ENCODE measurements at regions not wholly inside any gene's neighbourhood (a gene's known extent, or its start where the extent isn't known, plus 50 kb on each side); places are given as distances from the start of the nearest gene placed in this dataset.

GRCh38 chr4:28179126-28179525 is 1318.5 kb downstream of the STIM2 start:
- DNase-seq, result no peak
- CTCF ChIA-PET, result no interaction called here

GRCh38 chr4:28209371-28209924 is 1348.8 kb downstream of the STIM2 start:
- no peak for TF ChIP-seq RXRA (IDR thresholded peaks at IDR 0.05; ENCODE audit: borderline replicate concordance, low read depth)
- TF ChIP-seq TEAD4 (IDR thresholded peaks at IDR 0.05; ENCODE audit: borderline replicate concordance, insufficient read depth), result no peak
- no peak for TF ChIP-seq TCF12 (IDR thresholded peaks at IDR 0.05)
- no peak for TF ChIP-seq FOSL2 (IDR thresholded peaks at IDR 0.05; ENCODE audit: borderline replicate concordance, low read depth)
- TF ChIP-seq, protein P1, sequence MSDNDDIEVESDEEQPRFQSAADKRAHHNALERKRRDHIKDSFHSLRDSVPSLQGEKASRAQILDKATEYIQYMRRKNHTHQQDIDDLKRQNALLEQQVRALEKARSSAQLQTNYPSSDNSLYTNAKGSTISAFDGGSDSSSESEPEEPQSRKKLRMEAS (IDR thresholded peaks at IDR 0.05; ENCODE audit: low read depth), result no peak
- no peaks in the 10 kb centered on the region for H3K9me3 ChIP-seq
- H3K27ac ChIP-seq (ENCODE audit: low read depth in 2 of 2, low read length in 1 of 2), result no peak overlapping the region
- H4K20me1 ChIP-seq (ENCODE audit: insufficient read depth), result no peaks in the 10 kb centered on the region
- H3K9ac ChIP-seq, result no peak overlapping the region
- no peaks in the 10 kb centered on the region for H3K79me2 ChIP-seq (ENCODE audit: insufficient read depth)
- ChIA-PET CTCF (no interaction called here), POLR2A (no interaction called here)
- no peak overlapping the region for H2AFZ ChIP-seq (ENCODE audit: low read depth)
- no peaks in the 10 kb centered on the region for H3K27me3 ChIP-seq (ENCODE audit: insufficient read depth)
- 18% methylated on average over 1 of the region's 1 CpG for WGBS (ENCODE audit: low lambda C conversion rate)
- no peaks in the 10 kb centered on the region for H3K9me2 ChIP-seq
- H3K4me1 ChIP-seq (ENCODE audit: control insufficient read depth in 1 of 2, insufficient read depth in 2 of 2, low read depth in 1 of 2, low read length in 1 of 2), result peaks cover 0 to 3% of the 10 kb centered on the region in 2 experiments; a peak in 1 of 4 replicates
- no peak overlapping the region for H3K4me3 ChIP-seq (ENCODE audit: low read depth in 2 of 2, low read length in 1 of 2)
- peaks cover 7% of the 10 kb centered on the region for H3F3A ChIP-seq (replicated peaks; ENCODE audit: insufficient read depth)
- DNase-seq, result no peak
- H3K4me2 ChIP-seq, result no peak overlapping the region
- no peaks in the 10 kb centered on the region for H3K36me3 ChIP-seq (replicated peaks in 1 of 2; ENCODE audit: control insufficient read depth in 1 of 2, insufficient read depth in 2 of 2, low read length in 1 of 2)

More at GRCh38 chr4:28179126-28179525, 1318.5 kb downstream of the STIM2 start:
- Histone ChIP-seq H3K9me2 (no peaks in the 10 kb centered on the region), H3K4me1 (ENCODE audit: control insufficient read depth in 1 of 2, insufficient read depth in 2 of 2, low read depth in 1 of 2, low read length in 1 of 2) (no peaks in the 10 kb centered on the region), H3K4me3 (ENCODE audit: low read depth in 2 of 2, low read length in 1 of 2) (no peak overlapping the region), H3F3A (replicated peaks; ENCODE audit: insufficient read depth) (no peaks in the 10 kb centered on the region), H3K27me3 (ENCODE audit: insufficient read depth) (no peaks in the 10 kb centered on the region), H3K27ac (ENCODE audit: low read depth in 2 of 2, low read length in 1 of 2) (no peak overlapping the region), H3K9ac (no peak overlapping the region), H2AFZ (ENCODE audit: low read depth) (no peak overlapping the region), H3K4me2 (no peak overlapping the region), H3K79me2 (ENCODE audit: insufficient read depth) (no peaks in the 10 kb centered on the region), H4K20me1 (ENCODE audit: insufficient read depth) (no peaks in the 10 kb centered on the region), H3K9me3 (no peaks in the 10 kb centered on the region; the same call in 1 of the 2 replicates), H3K36me3 (replicated peaks in 1 of 2; ENCODE audit: control insufficient read depth in 1 of 2, insufficient read depth in 2 of 2, low read length in 1 of 2) (no peaks in the 10 kb centered on the region)
- TF ChIP-seq MEF2A (IDR thresholded peaks at IDR 0.05; ENCODE audit: borderline replicate concordance, low read depth) (no peak), FOXJ3 (CRISPR knock-in tag; IDR thresholded peaks at IDR 0.05) (no peak), RCOR1 (IDR thresholded peaks at IDR 0.05; ENCODE audit: low read length) (no peak), EZH2phosphoT487 (IDR thresholded peaks at IDR 0.05; ENCODE audit: borderline replicate concordance, low read depth) (no peak), ELF1 (IDR thresholded peaks at IDR 0.05) (no peak), TCF12 (IDR thresholded peaks at IDR 0.05) (no peak), NFIC (IDR thresholded peaks at IDR 0.05; ENCODE audit: borderline replicate concordance) (no peak), TEAD4 (IDR thresholded peaks at IDR 0.05; ENCODE audit: borderline replicate concordance, insufficient read depth) (no peak), MXI1 (IDR thresholded peaks at IDR 0.05; ENCODE audit: low read depth, low read length) (no peak), FOSL2 (IDR thresholded peaks at IDR 0.05; ENCODE audit: borderline replicate concordance, low read depth) (no peak), JUND (IDR thresholded peaks at IDR 0.05) (no peak)
- TF ChIP-seq, protein P2, sequence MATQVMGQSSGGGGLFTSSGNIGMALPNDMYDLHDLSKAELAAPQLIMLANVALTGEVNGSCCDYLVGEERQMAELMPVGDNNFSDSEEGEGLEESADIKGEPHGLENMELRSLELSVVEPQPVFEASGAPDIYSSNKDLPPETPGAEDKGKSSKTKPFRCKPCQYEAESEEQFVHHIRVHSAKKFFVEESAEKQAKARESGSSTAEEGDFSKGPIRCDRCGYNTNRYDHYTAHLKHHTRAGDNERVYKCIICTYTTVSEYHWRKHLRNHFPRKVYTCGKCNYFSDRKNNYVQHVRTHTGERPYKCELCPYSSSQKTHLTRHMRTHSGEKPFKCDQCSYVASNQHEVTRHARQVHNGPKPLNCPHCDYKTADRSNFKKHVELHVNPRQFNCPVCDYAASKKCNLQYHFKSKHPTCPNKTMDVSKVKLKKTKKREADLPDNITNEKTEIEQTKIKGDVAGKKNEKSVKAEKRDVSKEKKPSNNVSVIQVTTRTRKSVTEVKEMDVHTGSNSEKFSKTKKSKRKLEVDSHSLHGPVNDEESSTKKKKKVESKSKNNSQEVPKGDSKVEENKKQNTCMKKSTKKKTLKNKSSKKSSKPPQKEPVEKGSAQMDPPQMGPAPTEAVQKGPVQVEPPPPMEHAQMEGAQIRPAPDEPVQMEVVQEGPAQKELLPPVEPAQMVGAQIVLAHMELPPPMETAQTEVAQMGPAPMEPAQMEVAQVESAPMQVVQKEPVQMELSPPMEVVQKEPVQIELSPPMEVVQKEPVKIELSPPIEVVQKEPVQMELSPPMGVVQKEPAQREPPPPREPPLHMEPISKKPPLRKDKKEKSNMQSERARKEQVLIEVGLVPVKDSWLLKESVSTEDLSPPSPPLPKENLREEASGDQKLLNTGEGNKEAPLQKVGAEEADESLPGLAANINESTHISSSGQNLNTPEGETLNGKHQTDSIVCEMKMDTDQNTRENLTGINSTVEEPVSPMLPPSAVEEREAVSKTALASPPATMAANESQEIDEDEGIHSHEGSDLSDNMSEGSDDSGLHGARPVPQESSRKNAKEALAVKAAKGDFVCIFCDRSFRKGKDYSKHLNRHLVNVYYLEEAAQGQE (IDR thresholded peaks at IDR 0.05; ENCODE audit: low read depth, low read length), result no peak
- TF ChIP-seq, protein P3, sequence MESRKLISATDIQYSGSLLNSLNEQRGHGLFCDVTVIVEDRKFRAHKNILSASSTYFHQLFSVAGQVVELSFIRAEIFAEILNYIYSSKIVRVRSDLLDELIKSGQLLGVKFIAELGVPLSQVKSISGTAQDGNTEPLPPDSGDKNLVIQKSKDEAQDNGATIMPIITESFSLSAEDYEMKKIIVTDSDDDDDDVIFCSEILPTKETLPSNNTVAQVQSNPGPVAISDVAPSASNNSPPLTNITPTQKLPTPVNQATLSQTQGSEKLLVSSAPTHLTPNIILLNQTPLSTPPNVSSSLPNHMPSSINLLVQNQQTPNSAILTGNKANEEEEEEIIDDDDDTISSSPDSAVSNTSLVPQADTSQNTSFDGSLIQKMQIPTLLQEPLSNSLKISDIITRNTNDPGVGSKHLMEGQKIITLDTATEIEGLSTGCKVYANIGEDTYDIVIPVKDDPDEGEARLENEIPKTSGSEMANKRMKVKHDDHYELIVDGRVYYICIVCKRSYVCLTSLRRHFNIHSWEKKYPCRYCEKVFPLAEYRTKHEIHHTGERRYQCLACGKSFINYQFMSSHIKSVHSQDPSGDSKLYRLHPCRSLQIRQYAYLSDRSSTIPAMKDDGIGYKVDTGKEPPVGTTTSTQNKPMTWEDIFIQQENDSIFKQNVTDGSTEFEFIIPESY (IDR thresholded peaks at IDR 0.05; ENCODE audit: borderline replicate concordance, low read depth), result no peak
- 21% methylated on average over 3 of the region's 3 CpGs for WGBS (ENCODE audit: low lambda C conversion rate)
- POLR2A ChIA-PET, result no interaction called here

Measured in SK-N-SH (cell line).